T-cell (primary cell): ENCODE measurements at regions not wholly inside any gene's neighbourhood (a gene's known extent, or its start where the extent isn't known, plus 50 kb on each side); places are given as distances from the start of the nearest gene placed in this dataset.

ENCODE experiments used
- ATAC-seq, 4 experiments: fragments of 200-7000 bp in 3 of 4; fragments of 150-1000 bp in 1 of 4; cut with Tn5 transposase; replicated peaks in 1 of 4; 1 replicate in 3 of 4; 2 replicates in 1 of 4; pipeline ENCODE4 v1.10.0; 2021; ENCODE audit warnings: moderate library complexity in 3 of 4, mild to moderate bottlenecking in 2 of 4, moderate number of reproducible peaks in 1 of 4
- CTCF ChIA-PET, 2 donors: fragments of 300-600 bp; sonication (Branson Sonifier 250); formaldehyde crosslinking; loops; one replicate each; lab custom pipeline; 2022; ENCODE audit warnings: antibody characterized with exemption in 2 of 2; lab: Charles Lee
- POLR2A ChIA-PET, 2 donors: fragments of 300-600 bp; sonication (Branson Sonifier 250); formaldehyde crosslinking; loops; one replicate each; lab custom pipeline; 2022; ENCODE audit warnings: antibody characterized with exemption in 2 of 2; lab: Charles Lee
- DNase-seq, 35 experiments: peaks; one replicate each; pipeline versions ENCODE4 v3.0.0 to v3.0.0-alpha.2; 2013 to 2023
- H3K27ac ChIP-seq: one replicate; pipeline ENCODE4 v1.5.1; 2013; ENCODE audit warnings: low read length
- H3K27me3 ChIP-seq, 2 experiments: replicated peaks in 1 of 2; 1 replicate in 1 of 2; 2 replicates in 1 of 2; pipeline versions ENCODE4 v1.6.1 to v1.7.0; 2013; ENCODE audit warnings: low read length in 1 of 2, mixed read lengths in 1 of 2; ENCODE audit not compliant: control insufficient read depth in 2 of 2, insufficient read depth in 2 of 2; ENCODE audit errors: extremely low read depth in 1 of 2
- H3K36me3 ChIP-seq, 2 donors: 1 replicate in 1 of 2; 2 replicates in 1 of 2; pipeline versions ENCODE4 v1.6.1 to v1.7.0; 2013; ENCODE audit warnings: low read length in 1 of 2; ENCODE audit not compliant: control insufficient read depth in 2 of 2, insufficient read depth in 1 of 2; ENCODE audit errors: extremely low read depth in 1 of 2
- H3K4me1 ChIP-seq, 2 experiments: 1 replicate in 1 of 2; 2 replicates in 1 of 2; pipeline versions ENCODE4 v1.6.1 to v1.7.0; 2013; ENCODE audit warnings: low read length in 2 of 2, mixed read lengths in 1 of 2; ENCODE audit not compliant: insufficient read depth in 2 of 2, control insufficient read depth in 1 of 2; ENCODE audit errors: extremely low read depth in 1 of 2
- H3K4me3 ChIP-seq, 2 donors: 1 replicate in 1 of 2; 2 replicates in 1 of 2; pipeline versions ENCODE4 v1.5.1 to v1.7.0; 2013; ENCODE audit warnings: mild to moderate bottlenecking in 2 of 2, low read length in 1 of 2, moderate library complexity in 1 of 2; ENCODE audit not compliant: control insufficient read depth in 1 of 2; ENCODE audit errors: extremely low read depth in 1 of 2
- H3K9me3 ChIP-seq: 2 replicates; pipeline ENCODE4 v1.7.0; 2013
- H3K27ac Mint-ChIP-seq, 2 donors: one replicate each; pipeline ENCODE4 v1.8.0; 2020 to 2021; ENCODE audit warnings: mild to moderate bottlenecking in 2 of 2, mixed read lengths in 2 of 2
- H3K27me3 Mint-ChIP-seq, 2 donors: one replicate each; pipeline ENCODE4 v1.8.0; 2021 to 2022; ENCODE audit warnings: mixed read lengths in 2 of 2
- H3K36me3 Mint-ChIP-seq: one replicate; pipeline ENCODE4 v1.8.0; 2021; ENCODE audit warnings: mixed read lengths
- H3K4me1 Mint-ChIP-seq, 3 donors: one replicate each; pipeline ENCODE4 v1.8.0; 2020 to 2022; ENCODE audit warnings: mixed read lengths in 3 of 3, mild to moderate bottlenecking in 1 of 3
- H3K4me3 Mint-ChIP-seq, 3 donors: one replicate each; pipeline ENCODE4 v1.8.0; 2020 to 2022; ENCODE audit warnings: mild to moderate bottlenecking in 3 of 3, mixed read lengths in 3 of 3, moderate library complexity in 3 of 3
- H3K9me3 Mint-ChIP-seq, 3 donors: one replicate each; pipeline ENCODE4 v1.8.0; 2020 to 2022; ENCODE audit warnings: mixed read lengths in 3 of 3
- WGBS: methylation state at CpG from one replicate; pipeline ENCODE4 v1.1.5; 2013; ENCODE audit warnings: missing lambda C conversion rate; ENCODE audit not compliant: insufficient coverage; 5-methylcytosine and 5-hydroxymethylcytosine counted together

GRCh38 chr1:114229368-114229767, 75.7 kb upstream of the SYT6 start:
- no peak overlapping the region for H3K4me3 Mint-ChIP-seq
- POLR2A ChIA-PET: no interaction called here
- H3K4me1 Mint-ChIP-seq: peaks cover 3 to 5% (median 4%) of the 10 kb centered on the region in 3 donors
- DNase-seq: no peak
- ATAC-seq: no peak
- no peak overlapping the region for H3K27ac Mint-ChIP-seq
- Histone ChIP-seq H3K4me1 (no peaks in the 10 kb centered on the region), H3K4me3 (no peak overlapping the region), H3K27ac (no peak overlapping the region), H3K36me3 (no peaks in the 10 kb centered on the region), H3K9me3 (no peaks in the 10 kb centered on the region), H3K27me3 (peaks cover 0 to 2% of the 10 kb centered on the region in 2 experiments)
- no peaks in the 10 kb centered on the region for H3K36me3 Mint-ChIP-seq
- WGBS: 95% methylated on average over 4 of the region's 7 CpGs
- peaks cover 0 to 2% of the 10 kb centered on the region in 2 donors for H3K27me3 Mint-ChIP-seq
- CTCF ChIA-PET: no interaction called here
- H3K9me3 Mint-ChIP-seq: no peaks in the 10 kb centered on the region

GRCh38 chr1:114227059-114227458, 73.4 kb upstream of the SYT6 start:
- ATAC-seq: no peak
- no peak for DNase-seq
- Mint-ChIP-seq H3K9me3 (no peaks in the 10 kb centered on the region), H3K36me3 (no peaks in the 10 kb centered on the region), H3K27me3 (peaks cover 0 to 2% of the 10 kb centered on the region in 2 donors), H3K4me1 (no peaks in the 10 kb centered on the region), H3K4me3 (no peak overlapping the region), H3K27ac (no peak overlapping the region)
- WGBS: 77% methylated on average over 3 of the region's 4 CpGs
- peaks cover 0 to 2% of the 10 kb centered on the region in 2 experiments for H3K27me3 ChIP-seq
- no peaks in the 10 kb centered on the region for H3K4me1 ChIP-seq
- POLR2A ChIA-PET: no interaction called here
- CTCF ChIA-PET: no interaction called here
- no peaks in the 10 kb centered on the region for H3K36me3 ChIP-seq
- H3K27ac ChIP-seq: no peak overlapping the region
- no peak overlapping the region for H3K4me3 ChIP-seq
- H3K9me3 ChIP-seq: no peaks in the 10 kb centered on the region

- H3K36me3 ChIP-seq: no peaks in the 10 kb centered on the region
- ATAC-seq (no peak), DNase-seq (no peak)
- H3K27me3 Mint-ChIP-seq: peaks cover 0 to 2% of the 10 kb centered on the region in 2 donors
- H3K4me3 Mint-ChIP-seq: no peak overlapping the region
- POLR2A ChIA-PET: no interaction called here
- peaks cover 0 to 2% of the 10 kb centered on the region in 2 experiments for H3K27me3 ChIP-seq
- no peaks in the 10 kb centered on the region for H3K9me3 ChIP-seq
- H3K36me3 Mint-ChIP-seq: no peaks in the 10 kb centered on the region
- H3K9me3 Mint-ChIP-seq: no peaks in the 10 kb centered on the region
- H3K4me3 ChIP-seq: no peak overlapping the region
- no peak overlapping the region for H3K27ac ChIP-seq
- CTCF ChIA-PET: no interaction called here
- H3K27ac Mint-ChIP-seq: no peak overlapping the region
- H3K4me1 ChIP-seq: no peaks in the 10 kb centered on the region
- no peaks in the 10 kb centered on the region for H3K4me1 Mint-ChIP-seq
- WGBS: 95% methylated on average over 3 of the region's 7 CpGs
Observed at GRCh38 chr1:114224196-114224907, 70.7 kb upstream of the SYT6 start.

DNA sequence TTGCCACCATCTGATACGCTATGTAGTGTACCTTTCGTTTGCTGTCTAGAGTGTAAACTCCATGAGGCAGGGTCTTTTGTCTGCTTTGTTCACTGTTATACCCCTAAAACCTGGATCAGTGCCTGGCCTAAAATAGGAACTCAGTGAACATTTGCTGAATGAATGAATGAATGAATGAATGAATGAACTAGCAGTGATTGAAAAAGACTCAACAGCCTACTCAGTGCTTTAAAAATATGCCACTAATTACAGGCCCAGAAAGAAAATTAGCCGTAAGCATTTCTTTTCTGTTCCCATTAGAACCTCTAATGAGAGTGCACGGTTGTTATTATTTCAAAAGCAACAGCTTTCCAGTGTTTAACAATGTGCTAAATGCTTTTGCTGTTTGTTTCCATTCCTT, 69.3 kb upstream of the SYT6 start:
- Histone ChIP-seq H3K4me3 (no peak overlapping the region), H3K4me1 (no peaks in the 10 kb centered on the region), H3K36me3 (no peaks in the 10 kb centered on the region), H3K9me3 (no peaks in the 10 kb centered on the region), H3K27me3 (peaks cover 0 to 2% of the 10 kb centered on the region in 2 experiments), H3K27ac (no peak overlapping the region)
- peaks cover 0 to 5% of the 10 kb centered on the region in 2 donors for H3K27me3 Mint-ChIP-seq
- no peak for ATAC-seq
- ChIA-PET CTCF (no interaction called here), POLR2A (no interaction called here)
- H3K4me3 Mint-ChIP-seq: no peak overlapping the region
- no peak for DNase-seq
- WGBS: no CpG with 5 or more reads among the region's 4 CpGs
- no peak overlapping the region for H3K27ac Mint-ChIP-seq
- H3K9me3 Mint-ChIP-seq: no peaks in the 10 kb centered on the region
- peaks cover 0 to 6% (median 6%) of the 10 kb centered on the region in 3 donors for H3K4me1 Mint-ChIP-seq
- no peaks in the 10 kb centered on the region for H3K36me3 Mint-ChIP-seq

- WGBS: 49% methylated on average over 5 of the region's 7 CpGs
- no peaks in the 10 kb centered on the region for H3K4me1 ChIP-seq
- no peak overlapping the region for H3K27ac Mint-ChIP-seq
- H3K27ac ChIP-seq: no peak overlapping the region
- no peak overlapping the region for H3K4me3 Mint-ChIP-seq
- no peak overlapping the region for H3K4me3 ChIP-seq
- H3K36me3 ChIP-seq: no peaks in the 10 kb centered on the region
- H3K4me1 Mint-ChIP-seq: peaks cover 0 to 6% (median 6%) of the 10 kb centered on the region in 3 donors
- CTCF ChIA-PET: no interaction called here
- ATAC-seq: no peak
- DNase-seq: no peak
- no peaks in the 10 kb centered on the region for H3K36me3 Mint-ChIP-seq
- no peaks in the 10 kb centered on the region for H3K9me3 Mint-ChIP-seq
- peaks cover 0 to 3% of the 10 kb centered on the region in 2 donors for H3K27me3 Mint-ChIP-seq
- H3K9me3 ChIP-seq: no peaks in the 10 kb centered on the region
- H3K27me3 ChIP-seq: no peaks in the 10 kb centered on the region
- POLR2A ChIA-PET: interaction anchor here in 1 of 2 donors (0.7 kb wide), 1 partner anchor 601 kb away, joined by 3 read pairs; no protein-coding TSS in a partner anchor
Observed at GRCh38 chr1:114219172-114219868, 65.7 kb upstream of the SYT6 start.

GRCh38 chr1:114218361-114219171, 64.9 kb upstream of the SYT6 start:
- Histone ChIP-seq H3K27ac (no peak overlapping the region), H3K9me3 (no peaks in the 10 kb centered on the region), H3K27me3 (no peaks in the 10 kb centered on the region), H3K4me1 (no peaks in the 10 kb centered on the region), H3K36me3 (no peaks in the 10 kb centered on the region), H3K4me3 (no peak overlapping the region)
- H3K27ac Mint-ChIP-seq: no peak overlapping the region
- POLR2A ChIA-PET: no interaction called here
- 83% methylated on average over 10 of the region's 10 CpGs for WGBS
- no peak for DNase-seq
- peaks cover 0 to 3% of the 10 kb centered on the region in 2 donors for H3K27me3 Mint-ChIP-seq
- ATAC-seq: no peak
- H3K36me3 Mint-ChIP-seq: no peaks in the 10 kb centered on the region
- CTCF ChIA-PET: no interaction called here
- H3K4me1 Mint-ChIP-seq: peaks cover 0 to 6% (median 6%) of the 10 kb centered on the region in 3 donors
- H3K9me3 Mint-ChIP-seq: no peaks in the 10 kb centered on the region
- no peak overlapping the region for H3K4me3 Mint-ChIP-seq
